ENCODE measurements at regions not wholly inside any gene's neighbourhood (a gene's known extent, or its start where the extent isn't known, plus 50 kb on each side); places are given as distances from the start of the nearest gene placed in this dataset.

DNA sequence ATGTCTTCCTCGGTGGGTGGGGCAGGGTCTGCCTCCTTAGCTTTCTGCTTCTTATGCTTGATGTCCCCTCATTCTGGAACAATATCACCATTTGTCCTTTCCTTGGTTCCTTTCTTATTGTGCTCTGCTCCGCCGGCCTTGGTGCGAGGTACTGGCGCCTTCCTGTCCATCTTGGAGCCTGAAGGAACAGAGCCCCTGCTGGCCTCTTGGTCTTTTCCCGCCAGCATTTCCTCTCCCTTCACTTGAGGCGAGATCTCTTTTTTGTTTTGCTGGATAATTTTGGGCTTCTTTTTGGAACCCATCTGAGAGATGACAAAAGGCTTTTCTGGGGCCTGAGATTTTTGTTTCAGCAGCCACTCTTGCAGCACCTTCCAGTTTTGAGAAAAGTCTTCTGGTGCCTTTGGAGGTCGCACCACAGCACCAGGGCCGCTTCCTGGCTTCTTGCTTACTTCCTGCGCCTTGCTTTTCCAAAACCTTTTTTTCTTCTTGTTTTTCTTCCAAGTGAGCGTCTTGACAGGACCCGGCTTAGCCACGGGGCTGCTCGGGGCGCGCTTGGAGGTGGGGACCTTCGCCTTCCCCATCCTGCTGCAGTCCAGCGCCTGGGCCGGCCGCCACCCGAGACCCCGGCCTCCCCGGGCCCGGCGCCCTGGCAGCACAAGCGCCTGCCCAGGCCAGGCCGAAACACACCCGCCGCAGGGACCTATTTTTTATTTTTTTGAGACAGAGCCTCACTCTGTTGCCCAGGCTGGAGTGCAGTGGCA lies 127.1 kb downstream of the KLF13 start:
- TF ChIP-seq EZH2 (IDR thresholded peaks at IDR 0.05): no peak
- no peak for TF ChIP-seq POLR2AphosphoS5 (IDR thresholded peaks at IDR 0.05; ENCODE audit: borderline replicate concordance, low read depth, low read length)
- no peak for TF ChIP-seq FOXP2 (optimal IDR thresholded peaks at IDR 0.05; ENCODE audit: control extremely low read depth, extremely low read length, insufficient read depth)
